Ishikawa (cell line): ENCODE measurements at regions not wholly inside any gene's neighbourhood (a gene's known extent, or its start where the extent isn't known, plus 50 kb on each side); places are given as distances from the start of the nearest gene placed in this dataset.

Source experiments
- CEBPB ChIP-seq: IDR thresholded peaks from 2 replicates; pipeline ENCODE4 v1.6.1; 2012
- CREB1 ChIP-seq: IDR thresholded peaks from 2 replicates; pipeline ENCODE4 v1.6.1; 2012; ENCODE audit warnings: low read depth
- FOXM1 ChIP-seq: IDR thresholded peaks from 2 replicates; pipeline ENCODE4 v1.6.1; 2012; ENCODE audit warnings: low read depth, borderline replicate concordance
- MAX ChIP-seq: IDR thresholded peaks from 2 replicates; pipeline ENCODE4 v1.6.1; 2012
- NFIC ChIP-seq: IDR thresholded peaks from 2 replicates; pipeline ENCODE4 v1.6.1; 2012
- RAD21 ChIP-seq: IDR thresholded peaks from 2 replicates; pipeline ENCODE4 v1.6.1; 2012; ENCODE audit warnings: low read depth
- REST ChIP-seq: IDR thresholded peaks from 2 replicates; pipeline ENCODE4 v1.6.1; 2012; ENCODE audit warnings: low read depth, mild to moderate bottlenecking
- TAF1 ChIP-seq: IDR thresholded peaks from 2 replicates; pipeline ENCODE4 v1.6.1; 2012; ENCODE audit warnings: low read depth, mild to moderate bottlenecking
- TCF12 ChIP-seq: IDR thresholded peaks from 2 replicates; pipeline ENCODE4 v1.6.1; 2012; ENCODE audit warnings: low read depth
- USF1 ChIP-seq: IDR thresholded peaks from 2 replicates; pipeline ENCODE4 v1.6.1; 2012
- YY1 ChIP-seq: IDR thresholded peaks from 2 replicates; pipeline ENCODE4 v1.6.1; 2012; ENCODE audit warnings: low read depth

GRCh38 chr9:86557063-86557766 lies 203.0 kb upstream of the TUT7 start:
- no peak for TF ChIP-seq CEBPB
- TF ChIP-seq NFIC, result no peak
- TF ChIP-seq RAD21, result no peak
- no peak for TF ChIP-seq YY1
- TF ChIP-seq TAF1, result no peak
- TF ChIP-seq USF1, result no peak
- no peak for TF ChIP-seq MAX
- TF ChIP-seq REST, result no peak
- TF ChIP-seq FOXM1, result no peak
- no peak for TF ChIP-seq CREB1
- TF ChIP-seq TCF12, result no peak
